SK-N-MC (cell line): ENCODE measurements at regions not wholly inside any gene's neighbourhood (a gene's known extent, or its start where the extent isn't known, plus 50 kb on each side); places are given as distances from the start of the nearest gene placed in this dataset.

ENCODE experiments used
- EZH2 ChIP-seq: fragments of 200-600 bp; sonication (generic); IDR thresholded peaks from one replicate; pipeline ENCODE4 v1.6.1; 2017; ENCODE audit warnings: antibody characterized with exemption
- FOXP2 ChIP-seq: optimal IDR thresholded peaks from 2 replicates; pipeline ENCODE3; 2011; ENCODE audit warnings: mild to moderate bottlenecking, moderate library complexity; ENCODE audit not compliant: insufficient read depth; ENCODE audit errors: extremely low read length, control extremely low read depth
- POLR2AphosphoS5 ChIP-seq: IDR thresholded peaks from 2 replicates; pipeline ENCODE4 v1.6.1; 2012; ENCODE audit warnings: mild to moderate bottlenecking, low read depth, low read length, borderline replicate concordance

DNA sequence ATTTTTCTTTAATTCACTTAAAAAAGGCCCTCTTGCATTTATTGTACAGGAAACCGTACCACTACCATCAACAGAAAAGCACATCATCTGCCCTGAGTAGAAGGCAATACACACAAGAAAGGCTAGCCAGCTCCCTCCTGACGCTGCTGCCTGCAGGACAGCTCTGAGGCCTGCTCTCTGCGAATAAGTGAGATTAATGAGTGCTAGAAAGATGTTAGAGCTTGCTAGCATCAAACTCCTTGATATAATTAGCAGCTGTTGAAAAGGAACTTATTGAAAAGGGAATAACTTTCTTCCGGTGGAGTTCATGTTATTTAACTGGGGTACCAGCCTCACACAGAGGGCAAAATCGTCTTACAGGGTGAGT is 56.1 kb downstream of the INHBB start:
- TF ChIP-seq EZH2 (no peak), POLR2AphosphoS5 (no peak), FOXP2 (no peak)
